ENCODE measurements at regions not wholly inside any gene's neighbourhood (a gene's known extent, or its start where the extent isn't known, plus 50 kb on each side); places are given as distances from the start of the nearest gene placed in this dataset.
"Not testable (repeated sequence)": the region's sequence is repeated elsewhere in the genome, so short reads cannot be mapped to it uniquely, and the experiment has no call there.

- DNase-seq: no peak
Observed at GRCh38 chr5:40346901-40347300, 332.8 kb upstream of the PTGER4 start.

- DNase-seq: not testable (repeated sequence)
Observed at GRCh38 chr5:40338434-40338833, 341.3 kb upstream of the PTGER4 start.

- DNase-seq: no peak
Observed at GRCh38 chr5:40334242-40334635, 345.5 kb upstream of the PTGER4 start.

GRCh38 chr5:40333459-40334241, 346.1 kb upstream of the PTGER4 start:
- DNase-seq: no peak

GRCh38 chr5:40332970-40333369, 346.7 kb upstream of the PTGER4 start:
- DNase-seq: no peak

- DNase-seq: no peak
Observed at GRCh38 chr5:40331616-40332015, 348.1 kb upstream of the PTGER4 start.

- DNase-seq: no peak
Observed at GRCh38 chr5:40321514-40321913, 358.2 kb upstream of the PTGER4 start.

GRCh38 chr5:40318395-40318794, 361.3 kb upstream of the PTGER4 start:
- no peak for DNase-seq

- no peak for DNase-seq
Observed at GRCh38 chr5:40317023-40317422, 362.7 kb upstream of the PTGER4 start.

GRCh38 chr5:40315126-40315525, 364.6 kb upstream of the PTGER4 start:
- no peak for DNase-seq

GRCh38 chr5:40314275-40314674, 365.4 kb upstream of the PTGER4 start:
- no peak for DNase-seq

GRCh38 chr5:40312205-40312604, 367.5 kb upstream of the PTGER4 start:
- DNase-seq: no peak

- DNase-seq: no peak
Observed at GRCh38 chr5:40309851-40310250, 369.9 kb upstream of the PTGER4 start.

- DNase-seq: no peak
Observed at GRCh38 chr5:40308867-40309266, 370.8 kb upstream of the PTGER4 start.

GRCh38 chr5:40307920-40308319, 371.8 kb upstream of the PTGER4 start:
- no peak for DNase-seq

GRCh38 chr5:40306869-40307487, 372.7 kb upstream of the PTGER4 start:
- DNase-seq: no peak

- no peak for DNase-seq
Observed at GRCh38 chr5:40292006-40292405, 387.7 kb upstream of the PTGER4 start.

- DNase-seq: no peak
Observed at GRCh38 chr5:40291338-40291737, 388.4 kb upstream of the PTGER4 start.

GRCh38 chr5:40288800-40289485, 390.8 kb upstream of the PTGER4 start:
- DNase-seq: no peak

- no peak for DNase-seq
Observed at GRCh38 chr5:40284863-40285262, 394.9 kb upstream of the PTGER4 start.

GRCh38 chr5:40278881-40279280, 400.8 kb upstream of the PTGER4 start:
- no peak for DNase-seq

- no peak for DNase-seq
Observed at GRCh38 chr5:40277161-40277906, 402.4 kb upstream of the PTGER4 start.

GRCh38 chr5:40276426-40277102, 403.2 kb upstream of the PTGER4 start:
- no peak for DNase-seq
